GM10266 (cell line): ENCODE measurements at regions not wholly inside any gene's neighbourhood (a gene's known extent, or its start where the extent isn't known, plus 50 kb on each side); places are given as distances from the start of the nearest gene placed in this dataset.

Source experiments
- DNase-seq: peaks from one replicate; pipeline ENCODE4 v3.0.0; 2012; ENCODE audit errors: extremely low spot score
- CTCF ChIP-seq: IDR thresholded peaks from 2 replicates; pipeline ENCODE4 v1.5.1; 2012; ENCODE audit warnings: mild to moderate bottlenecking, low read depth; ENCODE audit not compliant: control insufficient read depth, insufficient read depth; ENCODE audit errors: missing control alignments

GRCh38 chr19:29113838-29114237 lies 99.1 kb downstream of the UQCRFS1 start:
- TF ChIP-seq CTCF: no peak
- no peak for DNase-seq

- TF ChIP-seq CTCF: no peak
- DNase-seq: no peak
Measured at GRCh38 chr19:29111576-29111975, 101.4 kb downstream of the UQCRFS1 start.

GRCh38 chr19:29107831-29108230 lies 105.1 kb downstream of the UQCRFS1 start:
- no peak for TF ChIP-seq CTCF
- no peak for DNase-seq

- TF ChIP-seq CTCF: no peak
- no peak for DNase-seq
Measured at GRCh38 chr19:29106346-29106885, 106.5 kb downstream of the UQCRFS1 start.

- no peak for DNase-seq
- no peak for TF ChIP-seq CTCF
Measured at GRCh38 chr19:29105629-29106292, 107.2 kb downstream of the UQCRFS1 start.

GRCh38 chr19:29104605-29105241 lies 108.2 kb downstream of the UQCRFS1 start:
- TF ChIP-seq CTCF: no peak
- no peak for DNase-seq

GRCh38 chr19:29098863-29099481 lies 114.0 kb downstream of the UQCRFS1 start:
- no peak for TF ChIP-seq CTCF
- no peak for DNase-seq
